H1 (cell line): ENCODE measurements at regions not wholly inside any gene's neighbourhood (a gene's known extent, or its start where the extent isn't known, plus 50 kb on each side); places are given as distances from the start of the nearest gene placed in this dataset.

Experiments used
- CTCF ChIA-PET: fragments of 300-600 bp; sonication (Branson Sonifier 250); formaldehyde crosslinking; loops from one replicate; lab custom pipeline; 2021; ENCODE audit not compliant: partially characterized antibody; lab: Charles Lee
- POLR2A ChIA-PET: fragments of 300-600 bp; sonication (Branson Sonifier 250); formaldehyde crosslinking; loops from one replicate; lab custom pipeline; 2021; ENCODE audit warnings: inconsistent platforms; ENCODE audit not compliant: partially characterized antibody; lab: Charles Lee
- DNase-seq, 2 experiments: peaks; one replicate each; pipeline versions ENCODE4 v3.0.0 to v3.0.0-alpha.2; 2010 to 2022; ENCODE audit warnings: low spot score in 2 of 2, low read depth in 1 of 2, mixed read lengths in 1 of 2
- FAIRE-seq: peaks from 2 replicates; lab custom pipeline; 2011; peaks lifted over from hg19 to GRCh38; lab: Jason Lieb, UNC
- H2AFZ ChIP-seq: 2 replicates; pipeline ENCODE4 v1.8.1; 2012; ENCODE audit warnings: low read length, inconsistent platforms
- H2AK5ac ChIP-seq: 2 replicates; pipeline ENCODE4 v1.6.1; 2013; ENCODE audit warnings: low read depth, low read length
- H2BK120ac ChIP-seq: replicated peaks from 2 replicates; pipeline ENCODE3; 2013; ENCODE audit warnings: low read depth, low read length, inconsistent platforms
- H2BK12ac ChIP-seq: 2 replicates; pipeline ENCODE4 v1.6.1; 2013; ENCODE audit warnings: low read depth, low read length
- H2BK15ac ChIP-seq: 2 replicates; pipeline ENCODE4 v1.6.1; 2013; ENCODE audit warnings: low read length
- H2BK20ac ChIP-seq: 2 replicates; pipeline ENCODE4 v1.6.1; 2013; ENCODE audit warnings: low read length
- H2BK5ac ChIP-seq: 2 replicates; pipeline ENCODE4 v1.6.1; 2013; ENCODE audit warnings: low read depth, low read length
- H3K14ac ChIP-seq: 2 replicates; pipeline ENCODE4 v1.6.1; 2013; ENCODE audit warnings: inconsistent platforms; ENCODE audit not compliant: insufficient read length
- H3K18ac ChIP-seq: 2 replicates; pipeline ENCODE4 v1.6.1; 2013; ENCODE audit warnings: low read length; ENCODE audit errors: extremely low read depth
- H3K23ac ChIP-seq: 2 replicates; pipeline ENCODE4 v1.6.1; 2013; ENCODE audit warnings: inconsistent platforms; ENCODE audit not compliant: insufficient read length
- H3K23me2 ChIP-seq: 2 replicates; pipeline ENCODE4 v1.6.1; 2013; ENCODE audit warnings: low read depth, low read length
- H3K27ac ChIP-seq: 2 replicates; pipeline ENCODE4 v1.6.1; 2011; ENCODE audit warnings: low read depth, low read length, inconsistent platforms
- H3K27me3 ChIP-seq, 4 experiments: replicated peaks in 1 of 4; 1 replicate in 1 of 4; 2 replicates in 3 of 4; pipeline versions ENCODE4 v1.6.1 to v1.8.1; 2011 to 2013; ENCODE audit warnings: low read length in 3 of 4, mild to moderate bottlenecking in 3 of 4, inconsistent platforms in 2 of 4, mixed read lengths in 2 of 4, moderate library complexity in 1 of 4; ENCODE audit not compliant: control insufficient read depth in 3 of 4, insufficient read depth in 3 of 4; ENCODE audit errors: extremely low read depth in 1 of 4
- H3K36me3 ChIP-seq, 4 experiments: 2 replicates each; pipeline versions ENCODE4 v1.6.1 to v1.8.1; 2011 to 2013; ENCODE audit warnings: mild to moderate bottlenecking in 4 of 4, low read length in 3 of 4, moderate library complexity in 2 of 4, control low read depth in 1 of 4, inconsistent platforms in 1 of 4; ENCODE audit not compliant: insufficient read depth in 4 of 4, control insufficient read depth in 2 of 4
- H3K4ac ChIP-seq: replicated peaks from 2 replicates; pipeline ENCODE3; 2013; ENCODE audit warnings: low read length, low read depth, mixed read lengths, inconsistent platforms; ENCODE audit not compliant: insufficient read length
- H3K4me1 ChIP-seq, 4 experiments: replicated peaks in 1 of 4; 1 replicate in 1 of 4; 2 replicates in 3 of 4; pipeline versions ENCODE4 v1.6.1 to v1.8.1; 2011 to 2013; ENCODE audit warnings: low read length in 3 of 4, inconsistent platforms in 2 of 4, mixed read lengths in 1 of 4; ENCODE audit not compliant: insufficient read depth in 4 of 4, control insufficient read depth in 3 of 4
- H3K4me2 ChIP-seq, 2 experiments: 2 replicates each; pipeline versions ENCODE4 v1.6.1 to v1.8.1; 2011 to 2013; ENCODE audit warnings: low read depth in 2 of 2, low read length in 2 of 2, control low read depth in 1 of 2, inconsistent platforms in 1 of 2, mild to moderate bottlenecking in 1 of 2; ENCODE audit not compliant: insufficient read depth in 1 of 2
- H3K4me3 ChIP-seq, 4 experiments: fragments of 200-600, 300-600 bp in 1 of 4; sonication (generic), shearing (Covaris generic), sonication (Bioruptor Twin) in 1 of 4; 2 replicates each; pipeline versions ENCODE4 v1.5.1 to v1.8.1; 2011 to 2016; ENCODE audit warnings: low read length in 4 of 4, low read depth in 3 of 4, control low read depth in 2 of 4, inconsistent platforms in 2 of 4, mild to moderate bottlenecking in 2 of 4, mixed read lengths in 1 of 4, moderate library complexity in 1 of 4; ENCODE audit not compliant: insufficient read depth in 2 of 4; ENCODE audit errors: extremely low read depth in 1 of 4
- H3K56ac ChIP-seq: replicated peaks from 2 replicates; pipeline ENCODE3; 2013; ENCODE audit warnings: low read depth, mild to moderate bottlenecking, mixed read lengths, low read length, inconsistent platforms; ENCODE audit not compliant: insufficient read length
- H3K79me1 ChIP-seq: 2 replicates; pipeline ENCODE4 v1.6.1; 2013; ENCODE audit warnings: low read depth, low read length, control low read depth
- H3K79me2 ChIP-seq, 2 experiments: 2 replicates each; pipeline versions ENCODE4 v1.6.1 to v1.8.1; 2012 to 2013; ENCODE audit warnings: low read length in 2 of 2, mild to moderate bottlenecking in 2 of 2, inconsistent platforms in 1 of 2; ENCODE audit not compliant: insufficient read depth in 2 of 2, control insufficient read depth in 1 of 2
- H3K9ac ChIP-seq, 4 experiments: replicated peaks in 1 of 4; 1 replicate in 1 of 4; 2 replicates in 3 of 4; pipeline versions ENCODE4 v1.6.1 to v1.8.1; 2011 to 2013; ENCODE audit warnings: low read depth in 3 of 4, low read length in 3 of 4, control low read depth in 2 of 4, mild to moderate bottlenecking in 2 of 4, moderate library complexity in 2 of 4, inconsistent platforms in 1 of 4; ENCODE audit errors: extremely low read depth in 1 of 4
- H3K9me3 ChIP-seq, 2 experiments: 2 replicates each; pipeline versions ENCODE4 v1.6.1 to v1.8.1; 2012 to 2013; ENCODE audit warnings: mild to moderate bottlenecking in 2 of 2, moderate library complexity in 2 of 2, control low read depth in 1 of 2, inconsistent platforms in 1 of 2, low read depth in 1 of 2, low read length in 1 of 2, mixed read lengths in 1 of 2; ENCODE audit not compliant: insufficient read depth in 2 of 2
- H4K20me1 ChIP-seq, 2 experiments: replicated peaks in 1 of 2; 2 replicates each; pipeline versions ENCODE3 to v1.8.1; 2011 to 2013; ENCODE audit warnings: inconsistent platforms in 2 of 2, low read length in 2 of 2, mild to moderate bottlenecking in 1 of 2; ENCODE audit not compliant: insufficient read depth in 2 of 2, control insufficient read depth in 1 of 2
- H4K5ac ChIP-seq: 2 replicates; pipeline ENCODE4 v1.6.1; 2013; ENCODE audit warnings: low read length, low read depth, mixed read lengths, inconsistent platforms; ENCODE audit not compliant: insufficient read length
- H4K8ac ChIP-seq: 2 replicates; pipeline ENCODE4 v1.8.0; 2013; ENCODE audit warnings: mild to moderate bottlenecking, moderate library complexity, low read length, inconsistent platforms; ENCODE audit not compliant: insufficient read depth; ENCODE audit errors: extremely low read depth
- H4K91ac ChIP-seq: replicated peaks from 2 replicates; pipeline ENCODE3; 2013; ENCODE audit warnings: low read length, mixed read lengths, inconsistent platforms; ENCODE audit not compliant: insufficient read length
- ATF2 ChIP-seq: IDR thresholded peaks from 2 replicates; pipeline ENCODE4 v1.6.1; 2012; ENCODE audit warnings: low read length, inconsistent platforms
- ATF3 ChIP-seq: IDR thresholded peaks from 2 replicates; pipeline ENCODE4 v1.6.1; 2011; ENCODE audit warnings: low read depth, mild to moderate bottlenecking, low read length; ENCODE audit not compliant: insufficient read depth
- CBX8 ChIP-seq: fragments of 300-800, 300-1000 bp; sonication (generic); IDR thresholded peaks from 2 replicates; pipeline ENCODE4 v1.7.1; 2016; ENCODE audit warnings: low read depth, low read length, borderline replicate concordance
- CHD1 ChIP-seq: IDR thresholded peaks from 2 replicates; pipeline ENCODE4 v1.6.1; 2012; ENCODE audit warnings: low read depth, low read length, improper control_type of control experiment
- JUN ChIP-seq: IDR thresholded peaks from 2 replicates; pipeline ENCODE4 v1.6.1; 2011; ENCODE audit warnings: low read depth, mild to moderate bottlenecking, improper control_type of control experiment, low read length
- MAFK ChIP-seq: IDR thresholded peaks from 2 replicates; pipeline ENCODE4 v1.6.1; 2012; ENCODE audit warnings: low read depth, mild to moderate bottlenecking, improper control_type of control experiment, low read length
- NRF1 ChIP-seq: IDR thresholded peaks from 2 replicates; pipeline ENCODE4 v1.6.1; 2011; ENCODE audit warnings: mild to moderate bottlenecking, low read depth, low read length, improper control_type of control experiment
- POU5F1 ChIP-seq: IDR thresholded peaks from 2 replicates; pipeline ENCODE4 v1.6.1; 2011; ENCODE audit warnings: low read depth, mild to moderate bottlenecking, low read length, moderate library complexity
- WGBS, 2 experiments: shearing (Covaris generic) in 1 of 2; methylation state at CpG; one replicate each; pipeline versions ENCODE4 v1.1.6 to v1.1.7; 2013 to 2015; ENCODE audit warnings: low lambda C conversion rate in 2 of 2, mixed read lengths in 2 of 2, inconsistent platforms in 1 of 2, low coverage in 1 of 2, missing lambda C conversion rate in 1 of 2; ENCODE audit not compliant: insufficient replicate concordance in 2 of 2, insufficient coverage in 1 of 2, insufficient read length in 1 of 2; ENCODE audit errors: extremely low coverage in 1 of 2, missing lambda C conversion rate in 1 of 2; 5-methylcytosine and 5-hydroxymethylcytosine counted together

- no peak overlapping the region for H3K14ac ChIP-seq
- H2AFZ ChIP-seq: no peak overlapping the region
- no peaks in the 10 kb centered on the region for H3K79me2 ChIP-seq
- no peak overlapping the region for H2BK20ac ChIP-seq
- no peaks in the 10 kb centered on the region for H4K20me1 ChIP-seq
- 92% methylated on average over 4 of the region's 4 CpGs; no CpG with 5 or more reads in 1 of the 2 experiments for WGBS, 2 experiments
- no peak overlapping the region for H3K4me3 ChIP-seq
- H3K9ac ChIP-seq: no peak overlapping the region
- H3K23me2 ChIP-seq: no peaks in the 10 kb centered on the region
- H2AK5ac ChIP-seq: no peak overlapping the region
- no peak overlapping the region for H3K56ac ChIP-seq
- H3K4me1 ChIP-seq: no peaks in the 10 kb centered on the region
- no peak for DNase-seq
- H2BK120ac ChIP-seq: no peak overlapping the region
- H4K8ac ChIP-seq: no peak overlapping the region
- TF ChIP-seq POU5F1: no peak
- no peak for TF ChIP-seq MAFK
- no peak for TF ChIP-seq JUN
- TF ChIP-seq ATF3: no peak
- TF ChIP-seq NRF1: no peak
- no peak for TF ChIP-seq CBX8
- no peak for TF ChIP-seq CHD1
- TF ChIP-seq ATF2: no peak
- no peak overlapping the region for H4K5ac ChIP-seq
- no peak for FAIRE-seq
- no peak overlapping the region for H2BK12ac ChIP-seq
- no peaks in the 10 kb centered on the region for H3K79me1 ChIP-seq
- no peak overlapping the region for H3K4ac ChIP-seq
- H2BK15ac ChIP-seq: no peak overlapping the region
- H3K4me2 ChIP-seq: no peak overlapping the region
- H3K27ac ChIP-seq: no peak overlapping the region
- no peaks in the 10 kb centered on the region for H3K9me3 ChIP-seq
- H4K91ac ChIP-seq: no peak overlapping the region
- no peaks in the 10 kb centered on the region for H3K36me3 ChIP-seq
- no peak overlapping the region for H3K23ac ChIP-seq
- ChIA-PET CTCF (interaction anchor here (0.9 to 1.2 kb wide), 2 partner anchors 12 to 120 kb away, joined by 3 read pairs; no protein-coding TSS in a partner anchor), POLR2A (no interaction called here)
- H3K18ac ChIP-seq: no peak overlapping the region
- no peak overlapping the region for H2BK5ac ChIP-seq
- H3K27me3 ChIP-seq: peaks cover 0 to 3% (median 0%) of the 10 kb centered on the region in 4 experiments; a peak in 1 of 7 replicates
Observed at GRCh38 chr6:113739041-113739655, 118.0 kb upstream of the MARCKS start.
